ENCODE measurements at regions not wholly inside any gene's neighbourhood (a gene's known extent, or its start where the extent isn't known, plus 50 kb on each side); places are given as distances from the start of the nearest gene placed in this dataset.

- no peak overlapping the region for H3K4me3 ChIP-seq (ENCODE audit: low read depth in 1 of 3, low read length in 3 of 3)
- H3K4me1 ChIP-seq (ENCODE audit: control insufficient read depth in 4 of 4, insufficient read depth in 4 of 4, low read length in 3 of 4) = no peaks in the 10 kb centered on the region
- H3K27me3 ChIP-seq (ENCODE audit: control insufficient read depth in 4 of 4, insufficient read depth in 4 of 4, low read length in 3 of 4) = no peaks in the 10 kb centered on the region
- H3K9me3 ChIP-seq (ENCODE audit: control insufficient read depth in 4 of 4, low read length in 3 of 4) = no peaks in the 10 kb centered on the region
- H3K9ac ChIP-seq (ENCODE audit: low read depth in 1 of 2, low read length in 2 of 2) = no peak overlapping the region
- 86% methylated on average over 5 of the region's 5 CpGs for WGBS
- no peak for DNase-seq (ENCODE audit: low spot score)
- no peak overlapping the region for H3K27ac ChIP-seq (ENCODE audit: low read depth in 1 of 2, low read length in 2 of 2)
- no peaks in the 10 kb centered on the region for H3K36me3 ChIP-seq (ENCODE audit: control insufficient read depth in 4 of 4, insufficient read depth in 3 of 4, low read depth in 1 of 4, low read length in 3 of 4)
- TF ChIP-seq FOXA2 (IDR thresholded peaks at IDR 0.05) = no peak
These were observed 275.4 kb upstream of the ADRA1B start for GRCh38 chr5:159640921-159641320.

- WGBS = 79% methylated on average over 7 of the region's 7 CpGs
- H3K9me3 ChIP-seq (ENCODE audit: control insufficient read depth in 4 of 4, low read length in 3 of 4) = no peaks in the 10 kb centered on the region
- H3K9ac ChIP-seq (ENCODE audit: low read depth in 1 of 2, low read length in 2 of 2) = no peak overlapping the region
- no peaks in the 10 kb centered on the region for H3K36me3 ChIP-seq (ENCODE audit: control insufficient read depth in 4 of 4, insufficient read depth in 3 of 4, low read depth in 1 of 4, low read length in 3 of 4)
- H3K4me1 ChIP-seq (ENCODE audit: control insufficient read depth in 4 of 4, insufficient read depth in 4 of 4, low read length in 3 of 4) = no peaks in the 10 kb centered on the region
- no peak for TF ChIP-seq SP1 (IDR thresholded peaks at IDR 0.05)
- no peak for TF ChIP-seq REST (IDR thresholded peaks at IDR 0.05)
- TF ChIP-seq FOXA1 (IDR thresholded peaks at IDR 0.05) = no peak
- H3K27me3 ChIP-seq (ENCODE audit: control insufficient read depth in 4 of 4, insufficient read depth in 4 of 4, low read length in 3 of 4) = no peaks in the 10 kb centered on the region
- DNase-seq (ENCODE audit: low spot score) = no peak
- H3K4me3 ChIP-seq (ENCODE audit: low read depth in 1 of 3, low read length in 3 of 3) = no peak overlapping the region
- no peak overlapping the region for H3K27ac ChIP-seq (ENCODE audit: low read depth in 1 of 2, low read length in 2 of 2)
These were observed 274.8 kb upstream of the ADRA1B start for GRCh38 chr5:159641371-159642039.

- Histone ChIP-seq H3K4me1 (ENCODE audit: control insufficient read depth in 4 of 4, insufficient read depth in 4 of 4, low read length in 3 of 4) (no peaks in the 10 kb centered on the region), H3K27me3 (ENCODE audit: control insufficient read depth in 4 of 4, insufficient read depth in 4 of 4, low read length in 3 of 4) (no peaks in the 10 kb centered on the region), H3K9me3 (ENCODE audit: control insufficient read depth in 4 of 4, low read length in 3 of 4) (no peaks in the 10 kb centered on the region), H3K9ac (ENCODE audit: low read depth in 1 of 2, low read length in 2 of 2) (no peak overlapping the region), H3K36me3 (ENCODE audit: control insufficient read depth in 4 of 4, insufficient read depth in 3 of 4, low read depth in 1 of 4, low read length in 3 of 4) (no peaks in the 10 kb centered on the region), H3K4me3 (ENCODE audit: low read depth in 1 of 3, low read length in 3 of 3) (no peak overlapping the region), H3K27ac (ENCODE audit: low read depth in 1 of 2, low read length in 2 of 2) (no peak overlapping the region)
- 77% methylated on average over 2 of the region's 2 CpGs for WGBS
- TF ChIP-seq ZBTB33 (IDR thresholded peaks at IDR 0.05) = no peak
- TF ChIP-seq FOXA1 (IDR thresholded peaks at IDR 0.05) = no peak
- TF ChIP-seq TAF1 (conservative IDR thresholded peaks at IDR 0.05) = no peak
- TF ChIP-seq ATF3 (IDR thresholded peaks at IDR 0.05) = no peak
- no peak for TF ChIP-seq FOXA2 (IDR thresholded peaks at IDR 0.05)
- no peak for TF ChIP-seq RXRA (IDR thresholded peaks at IDR 0.05)
- TF ChIP-seq YY1 (IDR thresholded peaks at IDR 0.05) = no peak
- no peak for DNase-seq (ENCODE audit: low spot score)
These were observed 273.9 kb upstream of the ADRA1B start for GRCh38 chr5:159642379-159642778.
